GM19468 (cell line): ENCODE measurements at regions not wholly inside any gene's neighbourhood (a gene's known extent, or its start where the extent isn't known, plus 50 kb on each side); places are given as distances from the start of the nearest gene placed in this dataset.
A peak's percentile ranks its signal among the peaks of the same experiment; 100 is the strongest.

Experiments
- ATAC-seq: cut with Tn5 transposase; IDR thresholded peaks from one replicate; pipeline ENCODE4 v1.9.1; 2021; ENCODE audit warnings: mild to moderate bottlenecking, moderate library complexity, moderate number of reproducible peaks; ENCODE audit not compliant: unreplicated experiment; ENCODE audit errors: extremely low read depth

- ATAC-seq: no peak
Observed at GRCh38 chr18:32545631-32546030, 74.9 kb upstream of the GAREM1 start.

GRCh38 chr18:32544088-32544487, 73.4 kb upstream of the GAREM1 start:
- ATAC-seq: no peak

GRCh38 chr18:32542221-32542798, 71.6 kb upstream of the GAREM1 start:
- no peak for ATAC-seq

GRCh38 chr18:32530947-32531651, 60.4 kb upstream of the GAREM1 start:
- peak; percentile 87 for ATAC-seq

- no peak for ATAC-seq
Observed at GRCh38 chr18:32529722-32530420, 59.2 kb upstream of the GAREM1 start.

GRCh38 chr18:32520771-32521170, 50.1 kb upstream of the GAREM1 start:
- no peak for ATAC-seq
